HG02623 (cell line): ENCODE measurements at regions not wholly inside any gene's neighbourhood (a gene's known extent, or its start where the extent isn't known, plus 50 kb on each side); places are given as distances from the start of the nearest gene placed in this dataset.

ENCODE experiments used
- ATAC-seq: cut with Tn5 transposase; IDR thresholded peaks from one replicate; pipeline ENCODE4 v1.9.1; 2021; ENCODE audit warnings: moderate library complexity; ENCODE audit not compliant: unreplicated experiment

GRCh38 chr4:174438711-174439110, 83.6 kb downstream of the HPGD start:
- no peak for ATAC-seq

DNA sequence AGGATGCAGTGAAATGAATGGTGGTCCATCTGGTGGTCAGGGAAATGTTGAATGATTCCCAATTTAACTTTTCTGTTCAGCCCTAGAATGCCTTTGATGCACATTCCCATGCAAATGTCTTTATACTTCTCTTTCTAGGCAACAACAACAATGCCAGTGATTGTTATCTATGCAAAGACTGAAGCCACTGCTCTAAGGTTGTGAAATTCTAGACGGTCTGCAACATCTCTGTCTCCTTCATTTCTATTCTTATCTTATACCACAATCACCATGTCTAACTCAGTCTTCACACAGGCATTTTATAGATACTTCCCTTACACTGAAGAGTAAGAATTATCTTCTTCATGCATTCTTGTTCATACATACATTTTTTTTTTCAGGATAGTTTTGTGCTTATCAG, 84.5 kb downstream of the HPGD start:
- ATAC-seq = no peak

DNA sequence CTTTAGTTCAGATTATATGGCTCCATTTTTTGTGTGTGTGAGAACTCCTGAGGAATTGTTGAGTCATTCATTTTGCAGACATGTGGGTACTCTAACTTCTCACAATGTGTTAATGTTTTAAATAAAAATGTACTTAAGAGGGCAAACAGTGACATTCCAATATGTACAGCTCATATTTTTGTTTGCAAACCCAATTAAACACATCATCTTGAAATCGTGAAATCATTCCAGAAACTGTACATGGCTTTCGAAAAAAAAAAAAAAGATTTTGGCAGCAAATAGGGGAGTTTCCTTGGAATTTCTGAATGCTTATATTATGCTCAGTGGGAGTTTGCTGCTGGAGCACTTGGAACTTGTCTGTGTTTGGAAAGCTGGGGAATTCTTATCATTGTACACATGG, 85.0 kb downstream of the HPGD start:
- ATAC-seq = no peak

- ATAC-seq = no peak
Measured at GRCh38 chr4:174436377-174436776, 85.9 kb downstream of the HPGD start.

- ATAC-seq = no peak
Measured at GRCh38 chr4:174435974-174436373, 86.3 kb downstream of the HPGD start.

GRCh38 chr4:174434455-174434854, 87.8 kb downstream of the HPGD start:
- ATAC-seq = no peak

DNA sequence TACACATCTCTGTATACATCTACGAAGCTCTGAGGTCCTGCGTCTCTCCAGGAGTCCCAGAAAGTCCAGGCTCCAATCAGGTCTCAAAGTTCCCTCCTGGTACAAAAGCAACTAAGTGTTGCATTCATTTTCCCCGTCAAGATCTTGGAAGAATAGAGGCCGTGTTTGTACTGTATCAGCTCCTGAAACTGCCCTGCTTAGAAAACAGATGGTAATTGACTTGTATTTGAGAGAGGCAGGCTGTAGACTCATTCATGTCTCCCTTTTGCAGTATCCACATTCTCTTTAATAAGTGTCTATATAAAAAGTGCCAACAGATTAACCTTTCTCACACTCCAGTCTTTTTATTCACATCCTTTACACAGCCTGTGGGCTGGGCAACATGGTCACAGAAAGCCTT, 91.7 kb downstream of the HPGD start:
- no peak for ATAC-seq

DNA sequence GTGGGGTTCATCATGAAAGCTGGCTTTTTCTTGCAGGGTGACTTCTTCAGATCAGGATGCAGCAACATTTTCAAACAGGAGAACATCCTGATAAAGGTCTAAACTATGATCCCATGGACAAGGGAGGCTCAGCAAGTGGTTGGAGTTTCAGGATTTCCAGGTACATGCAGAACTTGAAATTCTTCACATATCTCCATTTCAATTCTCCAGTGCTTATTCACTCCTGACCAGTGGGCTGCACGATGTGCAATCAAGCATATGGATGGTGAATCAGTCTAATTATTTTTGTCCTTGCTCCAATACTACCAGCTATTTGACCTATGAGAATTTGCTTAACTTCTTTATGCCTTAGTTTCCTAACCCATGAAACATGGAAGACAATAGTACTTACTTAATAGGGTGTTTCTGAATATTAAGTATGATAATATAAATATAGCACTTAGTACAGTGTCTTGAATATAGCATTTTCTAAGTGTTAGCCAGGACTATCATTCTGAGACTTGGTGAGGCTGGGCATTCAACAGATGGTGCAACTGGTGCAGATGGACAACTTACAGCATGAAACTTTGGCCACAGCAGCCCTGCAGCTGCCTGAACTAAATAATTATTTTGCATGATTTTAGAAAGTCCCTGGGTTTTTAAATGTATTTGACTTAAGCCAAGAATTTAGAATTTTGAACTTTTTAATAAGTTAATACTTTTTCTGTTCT, 92.4 kb downstream of the HPGD start:
- ATAC-seq = no peak

DNA sequence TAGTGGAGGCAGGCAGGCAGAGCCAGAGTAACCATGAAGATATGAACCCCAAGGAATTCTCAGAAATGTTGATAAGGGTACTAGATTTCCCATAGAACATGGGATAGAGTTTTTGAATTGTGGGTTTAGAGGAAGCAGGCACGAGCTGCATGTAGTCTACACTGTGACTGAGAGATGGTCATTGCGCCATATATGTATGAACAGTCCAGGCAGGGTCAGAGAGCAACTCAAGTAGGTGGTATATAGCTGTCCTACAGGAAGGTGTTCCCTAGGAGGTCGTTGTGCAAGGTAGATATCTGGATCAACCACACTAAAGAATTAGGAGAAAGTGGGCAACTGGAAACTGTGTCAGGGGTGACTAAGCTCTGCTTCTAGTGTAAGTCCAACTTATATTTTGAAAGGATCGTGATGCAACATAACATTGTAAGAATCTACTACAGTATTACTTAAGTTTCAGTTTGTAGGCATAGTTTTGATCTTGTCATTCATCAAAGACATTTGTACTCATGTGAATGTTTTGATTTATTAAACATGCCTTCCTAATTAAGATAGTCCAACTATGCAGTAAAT, 94.6 kb downstream of the HPGD start:
- ATAC-seq = no peak

DNA sequence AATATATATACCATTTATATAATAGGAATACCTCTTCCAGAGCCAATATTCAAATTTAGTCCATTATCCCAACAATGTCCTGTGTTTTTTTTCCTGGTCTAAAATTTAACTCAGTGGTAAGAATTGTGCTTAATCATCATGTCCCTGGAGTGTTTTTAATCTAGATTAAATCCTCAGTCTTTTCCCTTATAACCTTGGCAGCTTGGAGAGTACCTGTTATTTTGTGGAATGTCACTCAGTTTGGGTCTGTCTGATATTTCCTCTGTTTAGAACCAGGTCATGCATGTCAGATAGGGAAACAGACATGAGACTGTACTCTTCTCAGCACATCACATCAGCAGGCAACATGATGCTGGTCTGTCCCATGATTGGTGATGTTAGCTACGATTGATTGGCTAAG, 96.6 kb downstream of the HPGD start:
- no peak for ATAC-seq

DNA sequence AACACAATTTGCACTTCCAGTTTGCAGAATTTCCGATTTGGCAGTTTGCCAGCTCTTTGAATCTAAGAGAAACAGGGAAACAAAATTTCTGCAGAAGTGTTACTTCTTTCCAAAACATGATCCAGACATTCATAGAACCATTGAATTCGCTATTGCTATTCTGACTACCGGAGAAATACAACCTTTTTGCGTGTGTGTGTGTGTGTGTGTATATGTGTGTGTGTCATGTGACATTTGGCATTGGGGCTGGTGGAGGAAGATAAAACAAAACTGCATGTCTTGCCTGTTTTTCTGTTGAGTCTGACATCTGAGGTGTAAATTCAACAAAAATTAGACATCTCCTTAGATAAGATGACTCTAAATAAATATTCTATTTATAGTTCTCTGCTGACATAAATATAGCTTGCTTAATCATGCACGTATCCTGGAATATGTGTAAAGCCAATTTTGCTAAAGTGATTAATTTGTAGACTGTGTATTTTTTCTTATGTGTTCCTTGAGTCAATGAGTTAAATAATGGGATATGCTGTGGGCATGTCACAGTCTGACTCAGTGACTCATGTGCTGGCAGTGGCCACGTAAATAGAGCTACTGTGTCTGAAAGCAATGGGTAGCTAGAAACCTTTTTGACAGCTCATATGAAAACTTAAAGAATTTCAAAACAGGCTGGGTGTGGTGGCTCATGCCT, 98.9 kb downstream of the HPGD start:
- ATAC-seq = peak; percentile 65

DNA sequence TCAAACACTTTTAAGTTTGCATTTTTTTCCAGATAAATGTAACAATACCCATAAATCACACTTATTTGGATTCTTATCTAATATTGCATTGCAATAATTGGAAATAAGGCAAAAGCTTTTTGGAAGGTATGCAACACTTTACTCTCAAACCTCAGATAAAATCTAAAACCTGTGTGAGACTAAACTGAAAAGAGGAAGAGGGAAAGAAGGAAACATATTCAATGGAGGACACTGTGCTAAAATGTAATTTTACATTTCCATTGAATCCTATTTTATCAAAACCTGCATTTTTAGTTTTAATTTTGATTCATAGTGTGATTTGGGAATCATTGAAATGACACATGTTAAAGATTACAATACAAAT, 99.4 kb downstream of the HPGD start:
- ATAC-seq = no peak

GRCh38 chr4:174420316-174420715, 102.0 kb downstream of the HPGD start:
- ATAC-seq = no peak

DNA sequence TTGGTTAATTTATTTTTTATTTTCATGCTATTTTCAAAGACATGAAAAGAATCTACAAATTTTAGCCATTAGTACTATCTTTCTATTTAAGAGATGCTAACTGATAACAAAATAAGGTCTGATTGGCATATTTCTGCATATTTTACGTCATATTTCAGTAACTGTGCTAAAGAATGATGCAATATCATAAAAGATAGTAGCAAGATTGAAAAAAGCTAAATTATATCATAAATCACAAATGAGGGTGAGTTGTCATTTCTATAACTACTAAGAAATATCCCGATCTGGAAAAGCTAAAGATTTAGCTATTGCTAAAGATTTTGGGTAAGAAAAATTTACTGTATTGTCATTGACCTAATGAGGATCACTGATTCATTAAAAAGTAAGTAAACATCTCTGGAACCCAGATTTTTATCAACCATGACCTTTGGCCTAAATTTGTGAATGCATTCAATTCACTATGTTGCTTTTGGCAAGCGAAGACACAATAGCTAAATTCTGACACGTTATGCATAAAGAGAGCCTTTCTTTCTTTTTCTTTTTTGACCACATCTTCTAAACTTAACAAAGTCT, 103.6 kb downstream of the HPGD start:
- no peak for ATAC-seq

- ATAC-seq = no peak
Measured at GRCh38 chr4:174408841-174409552, 113.3 kb downstream of the HPGD start.

- ATAC-seq = no peak
Measured at GRCh38 chr4:174406383-174406782, 115.9 kb downstream of the HPGD start.

GRCh38 chr4:174405923-174406322, 116.4 kb downstream of the HPGD start:
- ATAC-seq = no peak

GRCh38 chr4:174404677-174405076, 117.6 kb downstream of the HPGD start:
- no peak for ATAC-seq

DNA sequence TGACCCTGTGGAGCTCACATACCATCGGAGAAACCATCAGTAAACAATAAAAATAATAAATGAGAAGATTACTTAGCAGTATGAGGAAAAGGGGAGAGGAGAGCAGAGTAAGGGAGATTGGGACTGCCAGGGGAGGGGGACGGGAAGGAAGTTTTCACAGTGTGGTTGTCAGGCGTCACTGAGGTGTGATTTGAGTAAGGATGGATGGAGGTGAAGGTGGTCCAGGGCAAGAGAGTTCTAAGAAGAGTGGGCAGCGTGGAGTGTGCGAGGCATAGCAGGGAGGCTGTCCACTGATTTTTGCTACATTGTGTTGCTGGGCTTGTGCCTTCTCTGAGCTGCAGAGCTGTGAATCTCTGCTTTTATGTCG, 119.1 kb downstream of the HPGD start:
- no peak for ATAC-seq

DNA sequence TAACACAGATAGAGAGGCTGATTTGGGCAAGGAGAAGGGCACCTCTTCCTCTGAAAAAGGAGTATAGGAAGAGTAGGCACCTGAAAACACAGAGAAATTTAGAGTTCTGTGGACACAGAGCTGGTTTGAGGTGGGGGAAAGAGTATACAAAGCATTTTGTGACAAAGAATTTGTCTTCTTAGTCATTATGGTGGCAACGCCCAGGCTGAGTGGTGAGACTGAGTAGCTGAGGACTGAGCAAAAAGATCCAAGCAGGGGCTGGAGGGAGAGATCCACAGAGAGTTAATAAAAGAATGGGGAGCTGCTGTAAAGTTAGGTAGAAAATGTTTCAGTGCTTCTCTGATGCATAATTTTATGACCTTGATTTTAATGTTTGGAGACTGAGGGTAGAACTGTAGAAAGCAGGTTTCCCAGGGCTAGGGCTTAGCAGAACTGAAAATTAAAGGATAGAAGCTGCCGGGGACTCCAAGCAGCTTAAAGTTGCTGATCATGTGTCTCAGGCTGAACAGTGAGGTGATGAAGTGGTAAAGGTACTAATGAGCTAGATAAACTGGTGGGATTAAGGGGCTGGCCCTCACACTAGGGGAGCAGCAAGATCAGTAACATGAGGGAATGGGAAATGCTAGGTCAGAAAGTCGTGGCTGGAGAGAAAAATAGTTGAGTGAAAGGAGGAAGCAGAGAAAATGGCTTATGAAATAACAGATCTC, 118.9 kb downstream of the CEP44 start:
- no peak for ATAC-seq
